ENCODE measurements at regions not wholly inside any gene's neighbourhood (a gene's known extent, or its start where the extent isn't known, plus 50 kb on each side); places are given as distances from the start of the nearest gene placed in this dataset.

- Histone ChIP-seq H3K27ac (no peak overlapping the region), H3K9ac (no peak overlapping the region), H3K4me2 (no peak overlapping the region), H4K20me1 (no peaks in the 10 kb centered on the region), H3K4me3 (no peak overlapping the region), H3K4me1 (no peaks in the 10 kb centered on the region), H3K9me3 (no peaks in the 10 kb centered on the region), H3K36me3 (no peaks in the 10 kb centered on the region), H3K27me3 (no peaks in the 10 kb centered on the region)
- no peak for TF ChIP-seq Cebpa-rat (IDR thresholded peaks at IDR 0.05)
Observed at GRCh38 chr6:166721576-166721975, 94.5 kb upstream of the RPS6KA2 start.

GRCh38 chr6:166720856-166721255 lies 93.8 kb upstream of the RPS6KA2 start:
- Histone ChIP-seq H3K4me1 (no peaks in the 10 kb centered on the region), H3K4me3 (no peak overlapping the region), H4K20me1 (no peaks in the 10 kb centered on the region), H3K36me3 (no peaks in the 10 kb centered on the region), H3K9me3 (no peaks in the 10 kb centered on the region), H3K27me3 (no peaks in the 10 kb centered on the region), H3K27ac (no peak overlapping the region), H3K4me2 (no peak overlapping the region), H3K9ac (no peak overlapping the region)
- TF ChIP-seq Cebpa-rat (IDR thresholded peaks at IDR 0.05): no peak

DNA sequence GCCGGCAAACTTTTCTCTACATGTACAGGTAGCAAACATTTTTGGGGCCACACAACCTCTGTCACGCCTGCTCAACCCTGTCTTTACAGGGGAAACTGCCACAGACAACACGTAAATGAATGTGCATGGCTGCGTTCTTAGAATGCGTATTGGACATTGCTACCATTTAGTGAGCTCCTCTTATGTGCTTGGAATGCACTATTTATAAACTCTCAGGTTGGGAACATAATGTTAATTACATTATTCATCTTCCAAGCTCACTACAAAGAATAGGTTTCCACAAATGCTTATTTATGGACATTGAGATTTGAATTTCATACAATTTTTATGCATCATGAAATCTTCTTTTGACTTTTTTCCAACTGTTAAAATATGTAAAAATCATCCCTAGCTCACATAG lies 92.0 kb upstream of the RPS6KA2 start:
- H4K20me1 ChIP-seq: no peaks in the 10 kb centered on the region
- no peak for TF ChIP-seq Cebpa-rat (IDR thresholded peaks at IDR 0.05)
- H3K36me3 ChIP-seq: no peaks in the 10 kb centered on the region
- no peak overlapping the region for H3K9ac ChIP-seq
- H3K9me3 ChIP-seq: no peaks in the 10 kb centered on the region
- H3K4me2 ChIP-seq: no peak overlapping the region
- no peaks in the 10 kb centered on the region for H3K4me1 ChIP-seq
- H3K27me3 ChIP-seq: no peaks in the 10 kb centered on the region
- no peak overlapping the region for H3K4me3 ChIP-seq
- H3K27ac ChIP-seq: no peak overlapping the region

DNA sequence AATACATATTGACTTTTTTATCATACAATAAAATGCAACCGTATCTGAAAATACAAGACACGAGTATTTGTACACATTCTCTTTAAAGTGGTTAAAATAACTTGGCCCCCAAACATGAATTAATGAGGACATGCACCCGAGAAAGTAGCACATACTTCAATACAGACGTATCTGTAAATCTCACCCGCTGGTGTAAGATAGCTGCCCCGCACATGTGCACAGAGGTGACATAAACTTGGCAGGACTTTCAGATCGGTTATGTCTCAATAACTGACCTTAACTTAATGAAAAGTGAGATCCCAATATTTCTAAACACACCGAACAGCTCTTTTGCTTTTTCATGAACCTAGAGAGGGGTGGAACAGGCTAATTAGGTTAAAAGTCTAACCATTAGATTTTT lies 91.5 kb upstream of the RPS6KA2 start:
- no peak overlapping the region for H3K4me3 ChIP-seq
- no peaks in the 10 kb centered on the region for H3K36me3 ChIP-seq
- H4K20me1 ChIP-seq: no peaks in the 10 kb centered on the region
- no peak for TF ChIP-seq Cebpa-rat (IDR thresholded peaks at IDR 0.05)
- no peaks in the 10 kb centered on the region for H3K27me3 ChIP-seq
- H3K27ac ChIP-seq: no peak overlapping the region
- H3K4me2 ChIP-seq: no peak overlapping the region
- H3K9me3 ChIP-seq: no peaks in the 10 kb centered on the region
- H3K4me1 ChIP-seq: 0 out of 2 replicates have a peak, but pooled peaks cover 2% of the 10 kb centered on the region
- no peak overlapping the region for H3K9ac ChIP-seq

- Histone ChIP-seq H3K9me3 (0 out of 2 replicates have a peak, but pooled peaks cover 2% of the 10 kb centered on the region), H3K4me1 (peaks cover 10% of the 10 kb centered on the region), H4K20me1 (no peaks in the 10 kb centered on the region), H3K36me3 (no peaks in the 10 kb centered on the region), H3K4me3 (no peak overlapping the region), H3K4me2 (no peak overlapping the region), H3K27me3 (no peaks in the 10 kb centered on the region), H3K9ac (no peak overlapping the region), H3K27ac (no peak overlapping the region)
- no peak for TF ChIP-seq Cebpa-rat (IDR thresholded peaks at IDR 0.05)
Observed at GRCh38 chr6:166716910-166717617, 90.0 kb upstream of the RPS6KA2 start.

DNA sequence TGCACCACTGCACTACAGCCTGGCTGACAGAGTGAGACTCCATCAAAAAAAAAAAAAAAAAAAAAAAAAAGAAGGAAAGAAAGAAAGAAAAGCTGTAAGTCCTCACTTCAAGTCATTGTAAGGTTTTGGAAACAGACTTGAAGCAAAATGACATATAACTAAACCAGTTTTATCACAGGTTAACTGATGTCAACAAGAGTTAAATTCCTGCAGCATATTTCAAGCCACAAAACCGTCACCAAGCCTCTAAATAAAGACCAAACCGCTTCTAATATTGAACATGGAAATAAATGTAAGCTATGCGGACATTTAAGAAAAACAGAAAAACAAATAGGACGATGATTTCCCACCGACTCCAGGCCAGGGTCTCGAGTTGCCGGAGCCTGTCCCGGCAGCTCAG lies 88.9 kb upstream of the RPS6KA2 start:
- no peaks in the 10 kb centered on the region for H4K20me1 ChIP-seq
- no peaks in the 10 kb centered on the region for H3K27me3 ChIP-seq
- H3K4me1 ChIP-seq: peaks cover 10% of the 10 kb centered on the region
- no peak overlapping the region for H3K4me3 ChIP-seq
- no peak overlapping the region for H3K4me2 ChIP-seq
- H3K9ac ChIP-seq: no peak overlapping the region
- peaks cover 11% of the 10 kb centered on the region for H3K9me3 ChIP-seq
- no peak overlapping the region for H3K27ac ChIP-seq
- TF ChIP-seq Cebpa-rat (IDR thresholded peaks at IDR 0.05): no peak
- no peaks in the 10 kb centered on the region for H3K36me3 ChIP-seq

GRCh38 chr6:166715065-166715464 lies 88.0 kb upstream of the RPS6KA2 start:
- Histone ChIP-seq H3K4me1 (peaks cover 10% of the 10 kb centered on the region), H3K27ac (no peak overlapping the region), H3K27me3 (no peaks in the 10 kb centered on the region), H4K20me1 (no peaks in the 10 kb centered on the region), H3K36me3 (no peaks in the 10 kb centered on the region), H3K4me3 (no peak overlapping the region), H3K9ac (no peak overlapping the region), H3K4me2 (no peak overlapping the region), H3K9me3 (peaks cover 16% of the 10 kb centered on the region)
- TF ChIP-seq Cebpa-rat (IDR thresholded peaks at IDR 0.05): no peak

GRCh38 chr6:166714581-166714980 lies 87.5 kb upstream of the RPS6KA2 start:
- Histone ChIP-seq H3K4me1 (peaks cover 10% of the 10 kb centered on the region), H3K27ac (no peak overlapping the region), H4K20me1 (no peaks in the 10 kb centered on the region), H3K4me3 (no peak overlapping the region), H3K27me3 (no peaks in the 10 kb centered on the region), H3K36me3 (no peaks in the 10 kb centered on the region), H3K9ac (no peak overlapping the region), H3K4me2 (no peak overlapping the region), H3K9me3 (peaks cover 16% of the 10 kb centered on the region)
- TF ChIP-seq Cebpa-rat (IDR thresholded peaks at IDR 0.05): no peak

DNA sequence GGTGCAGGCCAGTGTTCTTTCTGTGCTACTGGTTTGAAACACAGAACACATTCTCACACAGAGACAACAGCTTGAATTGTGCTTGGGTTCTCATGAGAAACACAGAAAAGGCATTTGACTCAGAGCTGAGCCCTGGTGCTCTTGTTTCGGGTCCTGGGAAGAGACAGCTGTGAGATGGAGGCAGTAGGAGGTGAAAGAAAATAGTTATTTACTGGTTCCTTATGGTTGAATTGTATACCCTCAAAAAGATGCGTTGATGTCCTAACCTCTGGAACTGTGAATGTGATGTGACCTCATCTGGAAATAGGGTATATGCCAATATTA lies 87.1 kb upstream of the RPS6KA2 start:
- no peak overlapping the region for H3K4me3 ChIP-seq
- no peaks in the 10 kb centered on the region for H3K36me3 ChIP-seq
- H4K20me1 ChIP-seq: no peaks in the 10 kb centered on the region
- H3K9ac ChIP-seq: no peak overlapping the region
- H3K4me1 ChIP-seq: peaks cover 10% of the 10 kb centered on the region
- no peaks in the 10 kb centered on the region for H3K27me3 ChIP-seq
- H3K9me3 ChIP-seq: peaks cover 16% of the 10 kb centered on the region
- no peak overlapping the region for H3K27ac ChIP-seq
- no peak overlapping the region for H3K4me2 ChIP-seq
- no peak for TF ChIP-seq Cebpa-rat (IDR thresholded peaks at IDR 0.05)

DNA sequence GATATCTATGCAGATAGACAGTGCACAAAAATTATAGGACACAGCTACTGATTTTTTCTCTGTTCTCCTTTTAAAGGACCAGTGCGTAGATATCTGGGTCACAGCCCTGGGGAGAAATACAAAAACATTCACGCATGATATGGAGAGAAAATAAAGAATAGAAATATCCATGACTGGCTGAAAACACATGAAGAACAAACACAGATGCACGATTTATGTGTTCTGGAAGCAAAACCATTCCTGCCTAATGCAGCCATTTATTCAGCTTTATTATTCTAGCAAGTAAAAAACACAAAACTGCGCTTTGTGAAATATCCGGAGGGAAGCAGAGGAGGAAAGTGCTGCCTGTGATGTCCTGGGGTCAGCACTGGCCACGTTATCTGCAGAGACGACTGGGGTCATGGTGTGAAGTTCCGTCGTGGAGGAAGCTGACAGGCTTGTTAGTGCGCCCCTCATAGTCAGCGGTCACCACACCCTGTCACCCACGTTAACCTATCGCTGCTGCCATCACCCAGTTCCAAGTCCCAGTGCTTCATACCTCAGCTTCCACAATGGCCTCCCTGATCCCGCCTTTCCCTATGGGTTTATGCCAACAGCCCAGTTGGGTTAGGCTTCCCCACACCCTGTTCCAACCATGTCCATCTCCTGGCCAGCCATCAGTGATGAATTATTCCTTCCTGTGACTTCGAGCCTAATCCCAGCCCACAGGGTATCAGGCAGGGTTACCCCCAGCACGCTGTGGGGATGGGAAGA lies 86.6 kb upstream of the RPS6KA2 start:
- no peak overlapping the region for H3K27ac ChIP-seq
- TF ChIP-seq Cebpa-rat (IDR thresholded peaks at IDR 0.05): no peak
- no peak overlapping the region for H3K4me3 ChIP-seq
- H3K4me2 ChIP-seq: no peak overlapping the region
- H3K36me3 ChIP-seq: no peaks in the 10 kb centered on the region
- H3K9ac ChIP-seq: no peak overlapping the region
- no peaks in the 10 kb centered on the region for H3K27me3 ChIP-seq
- peaks cover 10% of the 10 kb centered on the region for H3K4me1 ChIP-seq
- peaks cover 16% of the 10 kb centered on the region for H3K9me3 ChIP-seq
- H4K20me1 ChIP-seq: no peaks in the 10 kb centered on the region

Measured in BLaER1 (cell line).